ENCODE measurements at regions not wholly inside any gene's neighbourhood (a gene's known extent, or its start where the extent isn't known, plus 50 kb on each side); places are given as distances from the start of the nearest gene placed in this dataset.

DNA sequence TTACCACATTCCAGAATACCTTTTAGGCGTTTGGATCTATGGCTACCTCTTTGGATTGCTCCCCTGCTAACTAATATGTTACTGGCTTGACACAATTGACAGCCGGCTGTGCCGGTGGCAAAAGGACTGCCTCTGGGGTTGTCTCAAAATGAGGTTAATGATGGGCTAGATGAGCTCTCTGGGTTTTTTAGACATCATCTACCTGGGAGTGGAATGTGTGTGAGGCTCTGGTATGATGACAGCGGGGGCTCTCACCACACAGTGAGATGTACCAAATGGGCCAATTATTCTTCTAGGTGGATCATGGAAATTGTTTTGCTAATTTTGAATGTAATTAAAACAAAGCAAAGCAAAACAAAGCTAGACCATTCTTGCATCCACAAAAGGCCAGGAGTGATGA lies 391.1 kb upstream of the SPRED2 start:
- Mint-ChIP-seq H3K9me3 (no peaks in the 10 kb centered on the region), H3K4me3 (no peak overlapping the region), H3K27me3 (ENCODE audit: low read depth) (no peaks in the 10 kb centered on the region), H3K36me3 (ENCODE audit: low read depth) (no peaks in the 10 kb centered on the region), H3K27ac (no peak overlapping the region), H3K4me1 (ENCODE audit: low read depth) (no peaks in the 10 kb centered on the region)
- no peak for DNase-seq (ENCODE audit: low spot score)

DNA sequence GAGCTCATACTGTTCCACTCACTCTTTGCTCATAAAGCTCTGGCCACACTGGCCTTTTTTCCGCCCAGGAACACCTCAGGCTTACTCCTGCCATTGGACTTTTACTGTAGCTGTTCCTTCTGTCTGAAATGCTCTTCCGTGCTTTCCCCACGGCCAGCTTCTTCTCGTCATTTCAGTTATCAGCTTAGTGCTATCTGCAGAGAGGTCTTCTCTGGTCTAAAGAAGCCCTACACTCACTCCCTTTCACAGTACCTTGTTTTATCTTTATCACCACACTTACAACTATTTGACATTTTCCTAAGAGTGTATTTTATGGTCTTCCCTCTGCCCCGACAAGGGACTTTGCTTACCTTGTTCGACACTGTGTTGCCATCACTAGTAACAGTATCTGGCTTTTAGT lies 388.1 kb upstream of the SPRED2 start:
- H3K27me3 Mint-ChIP-seq (ENCODE audit: low read depth): no peaks in the 10 kb centered on the region
- no peak for DNase-seq (ENCODE audit: low spot score)
- no peaks in the 10 kb centered on the region for H3K9me3 Mint-ChIP-seq
- H3K4me1 Mint-ChIP-seq (ENCODE audit: low read depth): no peaks in the 10 kb centered on the region
- H3K4me3 Mint-ChIP-seq: no peak overlapping the region
- no peaks in the 10 kb centered on the region for H3K36me3 Mint-ChIP-seq (ENCODE audit: low read depth)
- H3K27ac Mint-ChIP-seq: no peak overlapping the region

GRCh38 chr2:65819963-65820362 lies 387.6 kb upstream of the SPRED2 start:
- H3K36me3 Mint-ChIP-seq (ENCODE audit: low read depth): no peaks in the 10 kb centered on the region
- no peak overlapping the region for H3K27ac Mint-ChIP-seq
- DNase-seq (ENCODE audit: low spot score): no peak
- no peaks in the 10 kb centered on the region for H3K4me1 Mint-ChIP-seq (ENCODE audit: low read depth)
- no peaks in the 10 kb centered on the region for H3K9me3 Mint-ChIP-seq
- H3K27me3 Mint-ChIP-seq (ENCODE audit: low read depth): no peaks in the 10 kb centered on the region
- H3K4me3 Mint-ChIP-seq: no peak overlapping the region

- Mint-ChIP-seq H3K27me3 (ENCODE audit: low read depth) (no peaks in the 10 kb centered on the region), H3K4me3 (no peak overlapping the region), H3K4me1 (ENCODE audit: low read depth) (no peaks in the 10 kb centered on the region), H3K9me3 (no peaks in the 10 kb centered on the region), H3K36me3 (ENCODE audit: low read depth) (no peaks in the 10 kb centered on the region), H3K27ac (no peak overlapping the region)
- no peak for DNase-seq (ENCODE audit: low spot score)
These were observed 386.6 kb upstream of the SPRED2 start for GRCh38 chr2:65818873-65819451.

GRCh38 chr2:65813631-65814173 lies 381.3 kb upstream of the SPRED2 start:
- Mint-ChIP-seq H3K36me3 (ENCODE audit: low read depth) (no peaks in the 10 kb centered on the region), H3K27ac (no peak overlapping the region), H3K27me3 (ENCODE audit: low read depth) (no peaks in the 10 kb centered on the region), H3K9me3 (no peaks in the 10 kb centered on the region), H3K4me1 (ENCODE audit: low read depth) (no peaks in the 10 kb centered on the region), H3K4me3 (no peak overlapping the region)
- no peak for DNase-seq (ENCODE audit: low spot score)

DNA sequence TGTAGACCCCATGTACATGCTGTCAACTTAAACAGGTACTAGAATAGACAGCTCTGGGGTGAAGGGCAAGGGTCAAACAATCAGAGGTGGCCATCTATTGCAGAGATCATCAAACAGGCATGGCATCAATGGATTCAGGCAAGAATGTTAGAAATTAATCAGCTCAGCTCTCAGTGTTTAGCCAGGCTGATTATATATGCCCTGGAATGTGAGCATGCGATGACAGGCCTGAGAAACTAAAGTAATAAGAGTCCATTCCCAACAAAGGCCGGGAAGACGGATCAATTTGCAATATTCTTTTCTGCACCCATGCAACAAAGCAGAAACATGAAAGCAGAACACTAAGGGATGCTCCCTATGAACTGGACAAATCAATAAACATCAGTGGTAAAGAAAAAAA lies 380.5 kb upstream of the SPRED2 start:
- Mint-ChIP-seq H3K27me3 (ENCODE audit: low read depth) (no peaks in the 10 kb centered on the region), H3K27ac (no peak overlapping the region), H3K9me3 (no peaks in the 10 kb centered on the region), H3K4me1 (ENCODE audit: low read depth) (no peaks in the 10 kb centered on the region), H3K36me3 (ENCODE audit: low read depth) (no peaks in the 10 kb centered on the region), H3K4me3 (no peak overlapping the region)
- no peak for DNase-seq (ENCODE audit: low spot score)

- Mint-ChIP-seq H3K36me3 (ENCODE audit: low read depth) (no peaks in the 10 kb centered on the region), H3K27me3 (ENCODE audit: low read depth) (no peaks in the 10 kb centered on the region), H3K4me3 (no peak overlapping the region), H3K27ac (no peak overlapping the region), H3K9me3 (peaks cover 5% of the 10 kb centered on the region), H3K4me1 (ENCODE audit: low read depth) (no peaks in the 10 kb centered on the region)
- DNase-seq (ENCODE audit: low spot score): no peak
These were observed 375.5 kb upstream of the SPRED2 start for GRCh38 chr2:65807942-65808341.

DNA sequence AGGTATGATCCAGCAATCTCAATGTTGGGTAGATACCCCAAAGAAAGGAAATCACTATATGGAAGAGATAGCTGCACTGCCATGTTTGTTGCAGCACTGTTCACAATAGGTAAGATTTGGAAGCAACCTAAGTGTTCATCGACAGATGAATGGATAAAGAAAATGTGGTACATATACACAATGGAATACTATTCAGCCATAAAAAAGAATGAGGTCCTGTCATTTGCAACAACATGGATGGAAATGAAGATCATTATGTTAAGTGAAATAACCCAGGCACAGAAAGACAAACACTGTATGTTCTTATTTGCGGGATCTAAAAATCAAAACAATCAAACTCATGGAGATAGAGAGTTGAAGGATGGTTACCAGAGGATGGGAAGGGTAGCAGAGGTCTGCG lies 372.4 kb upstream of the SPRED2 start:
- DNase-seq (ENCODE audit: low spot score): no peak

DNA sequence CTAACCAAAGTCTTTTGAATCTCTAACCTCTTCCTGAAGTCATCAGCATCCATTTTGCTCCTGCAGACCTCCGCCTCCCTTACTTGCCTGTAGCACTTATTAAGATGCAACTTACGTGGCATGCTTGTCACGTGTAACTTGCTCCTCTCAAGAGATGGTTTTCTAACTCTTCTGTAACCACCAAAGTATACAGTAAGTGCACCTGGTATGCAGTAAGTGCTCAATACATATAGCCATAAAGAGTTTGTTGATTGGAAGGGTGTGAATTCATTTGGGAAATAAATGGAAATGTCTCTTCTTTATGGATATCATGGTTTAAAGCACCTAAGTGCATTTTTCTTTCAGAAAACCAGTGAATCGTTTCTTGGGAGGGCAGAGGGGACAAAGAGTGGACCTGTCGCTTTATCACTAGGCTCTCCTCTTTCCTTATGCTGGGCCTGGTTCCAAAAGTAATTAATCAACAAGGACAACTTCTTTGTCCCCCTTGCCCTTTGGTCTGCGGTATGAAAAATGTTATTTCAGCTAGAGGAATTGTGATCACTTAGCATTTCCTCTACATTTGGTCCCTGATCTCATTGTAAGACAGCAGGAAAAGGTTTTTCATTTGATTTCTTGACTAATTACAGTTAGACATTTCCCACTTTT lies 370.0 kb upstream of the SPRED2 start:
- H3K27ac Mint-ChIP-seq: no peak overlapping the region
- H3K4me1 Mint-ChIP-seq (ENCODE audit: low read depth): no peaks in the 10 kb centered on the region
- H3K36me3 Mint-ChIP-seq (ENCODE audit: low read depth): no peaks in the 10 kb centered on the region
- peaks cover 5% of the 10 kb centered on the region for H3K9me3 Mint-ChIP-seq
- DNase-seq (ENCODE audit: low spot score): no peak
- no peak overlapping the region for H3K4me3 Mint-ChIP-seq
- no peaks in the 10 kb centered on the region for H3K27me3 Mint-ChIP-seq (ENCODE audit: low read depth)

More for the DNA sequence above, 372.4 kb upstream of the SPRED2 start:
- no peaks in the 10 kb centered on the region for H3K27me3 Mint-ChIP-seq (ENCODE audit: low read depth)
- peaks cover 5% of the 10 kb centered on the region for H3K9me3 Mint-ChIP-seq
- H3K4me3 Mint-ChIP-seq: no peak overlapping the region
- H3K36me3 Mint-ChIP-seq (ENCODE audit: low read depth): no peaks in the 10 kb centered on the region
- no peak overlapping the region for H3K27ac Mint-ChIP-seq
- no peaks in the 10 kb centered on the region for H3K4me1 Mint-ChIP-seq (ENCODE audit: low read depth)

GRCh38 chr2:65800998-65801397 lies 368.6 kb upstream of the SPRED2 start:
- H3K27me3 Mint-ChIP-seq (ENCODE audit: low read depth): no peaks in the 10 kb centered on the region
- no peak for DNase-seq (ENCODE audit: low spot score)

GRCh38 chr2:65799141-65799854 lies 366.9 kb upstream of the SPRED2 start:
- no peak overlapping the region for H3K27ac Mint-ChIP-seq
- H3K4me3 Mint-ChIP-seq: no peak overlapping the region
- no peak for DNase-seq (ENCODE audit: low spot score)
- no peaks in the 10 kb centered on the region for H3K9me3 Mint-ChIP-seq
- H3K27me3 Mint-ChIP-seq (ENCODE audit: low read depth): no peaks in the 10 kb centered on the region
- no peaks in the 10 kb centered on the region for H3K4me1 Mint-ChIP-seq (ENCODE audit: low read depth)
- H3K36me3 Mint-ChIP-seq (ENCODE audit: low read depth): no peaks in the 10 kb centered on the region

More at GRCh38 chr2:65800998-65801397, 368.6 kb upstream of the SPRED2 start:
- Mint-ChIP-seq H3K36me3 (ENCODE audit: low read depth) (no peaks in the 10 kb centered on the region), H3K27ac (no peak overlapping the region), H3K4me3 (no peak overlapping the region), H3K9me3 (peaks cover 5% of the 10 kb centered on the region), H3K4me1 (ENCODE audit: low read depth) (no peaks in the 10 kb centered on the region)

DNA sequence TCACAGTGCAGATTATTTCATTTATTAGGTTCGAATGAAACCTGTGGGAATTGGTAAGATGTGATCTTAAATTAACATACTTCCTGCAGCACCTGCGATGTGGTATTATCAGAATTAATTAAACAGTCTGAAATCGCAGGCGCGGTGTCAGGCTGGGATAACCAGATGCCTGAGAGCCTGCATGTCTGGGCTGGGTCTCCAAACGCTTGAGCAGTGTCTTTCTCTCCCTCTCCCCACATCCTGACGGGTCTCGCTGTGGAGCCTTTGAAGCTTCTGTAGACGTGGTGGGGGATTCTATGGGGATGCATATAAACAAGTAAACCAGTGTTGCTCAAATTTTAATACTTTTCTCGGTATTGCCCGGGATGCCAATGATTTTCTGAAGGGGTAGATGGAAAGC lies 366.2 kb upstream of the SPRED2 start:
- H3K4me1 Mint-ChIP-seq (ENCODE audit: low read depth): no peaks in the 10 kb centered on the region
- DNase-seq (ENCODE audit: low spot score): no peak
- no peak overlapping the region for H3K27ac Mint-ChIP-seq
- no peak overlapping the region for H3K4me3 Mint-ChIP-seq
- H3K36me3 Mint-ChIP-seq (ENCODE audit: low read depth): no peaks in the 10 kb centered on the region
- no peaks in the 10 kb centered on the region for H3K9me3 Mint-ChIP-seq
- no peaks in the 10 kb centered on the region for H3K27me3 Mint-ChIP-seq (ENCODE audit: low read depth)

GRCh38 chr2:65794994-65795393 lies 362.6 kb upstream of the SPRED2 start:
- H3K27me3 Mint-ChIP-seq (ENCODE audit: low read depth): no peaks in the 10 kb centered on the region
- no peaks in the 10 kb centered on the region for H3K4me1 Mint-ChIP-seq (ENCODE audit: low read depth)
- H3K36me3 Mint-ChIP-seq (ENCODE audit: low read depth): no peaks in the 10 kb centered on the region
- DNase-seq (ENCODE audit: low spot score): no peak
- no peak overlapping the region for H3K4me3 Mint-ChIP-seq
- H3K27ac Mint-ChIP-seq: no peak overlapping the region
- no peaks in the 10 kb centered on the region for H3K9me3 Mint-ChIP-seq

- Mint-ChIP-seq H3K4me1 (ENCODE audit: low read depth) (no peaks in the 10 kb centered on the region), H3K4me3 (no peak overlapping the region), H3K27ac (no peak overlapping the region), H3K9me3 (no peaks in the 10 kb centered on the region), H3K36me3 (ENCODE audit: low read depth) (no peaks in the 10 kb centered on the region), H3K27me3 (ENCODE audit: low read depth) (no peaks in the 10 kb centered on the region)
- no peak for DNase-seq (ENCODE audit: low spot score)
These were observed 359.1 kb upstream of the SPRED2 start for GRCh38 chr2:65791404-65791975.

Measured in T-helper 2 cell treated with Interferon-gamma antibody and Interleukin-4, amounts not matched to agents 5 μg/mL and 100 μg/mL, for 36 hours (primary cell).